Keratinocyte (primary cell): ENCODE measurements at regions not wholly inside any gene's neighbourhood (a gene's known extent, or its start where the extent isn't known, plus 50 kb on each side); places are given as distances from the start of the nearest gene placed in this dataset.

ENCODE experiments used
- EZH2 ChIP-seq: IDR thresholded peaks from one replicate; pipeline ENCODE4 v1.6.1; 2012; ENCODE audit warnings: inconsistent platforms, mild to moderate bottlenecking, low read length, moderate library complexity
- TF ChIP-seq, protein P1 (sequence below), 3 experiments: IDR thresholded peaks in 1 of 3; conservative IDR thresholded peaks in 1 of 3; optimal IDR thresholded peaks in 1 of 3; 2 replicates in 2 of 3; 3 replicates in 1 of 3; pipeline versions ENCODE3 to v1.5.1; 2011; ENCODE audit warnings: low read length in 3 of 3, mild to moderate bottlenecking in 3 of 3, moderate library complexity in 2 of 3, control low read depth in 1 of 3, inconsistent platforms in 1 of 3; ENCODE audit not compliant: insufficient read depth in 2 of 3; ENCODE audit errors: extremely low read depth in 1 of 3

DNA sequence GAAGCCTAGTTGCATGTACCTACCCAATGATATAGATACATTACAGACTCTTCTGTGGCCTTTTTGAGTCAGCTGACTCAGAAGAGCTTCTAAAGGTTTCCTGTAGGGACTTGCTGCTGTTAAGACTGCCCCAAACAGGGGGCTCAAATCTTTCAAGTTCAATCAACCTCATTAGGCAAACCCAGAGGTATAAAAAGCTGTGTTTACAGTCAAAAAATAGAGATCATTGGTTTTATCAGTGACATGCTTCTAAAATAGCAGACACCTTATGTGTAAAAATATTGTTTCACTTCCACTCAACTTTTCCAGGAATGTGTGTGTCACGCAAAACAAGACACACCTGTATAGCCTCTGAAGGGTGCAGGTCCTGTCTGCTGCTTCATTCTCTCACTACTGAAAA is 624.3 kb upstream of the FANCL start:
- TF ChIP-seq, protein P1, sequence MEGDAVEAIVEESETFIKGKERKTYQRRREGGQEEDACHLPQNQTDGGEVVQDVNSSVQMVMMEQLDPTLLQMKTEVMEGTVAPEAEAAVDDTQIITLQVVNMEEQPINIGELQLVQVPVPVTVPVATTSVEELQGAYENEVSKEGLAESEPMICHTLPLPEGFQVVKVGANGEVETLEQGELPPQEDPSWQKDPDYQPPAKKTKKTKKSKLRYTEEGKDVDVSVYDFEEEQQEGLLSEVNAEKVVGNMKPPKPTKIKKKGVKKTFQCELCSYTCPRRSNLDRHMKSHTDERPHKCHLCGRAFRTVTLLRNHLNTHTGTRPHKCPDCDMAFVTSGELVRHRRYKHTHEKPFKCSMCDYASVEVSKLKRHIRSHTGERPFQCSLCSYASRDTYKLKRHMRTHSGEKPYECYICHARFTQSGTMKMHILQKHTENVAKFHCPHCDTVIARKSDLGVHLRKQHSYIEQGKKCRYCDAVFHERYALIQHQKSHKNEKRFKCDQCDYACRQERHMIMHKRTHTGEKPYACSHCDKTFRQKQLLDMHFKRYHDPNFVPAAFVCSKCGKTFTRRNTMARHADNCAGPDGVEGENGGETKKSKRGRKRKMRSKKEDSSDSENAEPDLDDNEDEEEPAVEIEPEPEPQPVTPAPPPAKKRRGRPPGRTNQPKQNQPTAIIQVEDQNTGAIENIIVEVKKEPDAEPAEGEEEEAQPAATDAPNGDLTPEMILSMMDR (optimal IDR thresholded peaks at IDR 0.05 in 1 of 3, IDR thresholded peaks at IDR 0.05 in 1 of 3, conservative IDR thresholded peaks at IDR 0.05 in 1 of 3; ENCODE audit: extremely low read depth in 1 of 3, insufficient read depth in 2 of 3, low read length in 3 of 3): no peak
- no peak for TF ChIP-seq EZH2
